ENCODE measurements at regions not wholly inside any gene's neighbourhood (a gene's known extent, or its start where the extent isn't known, plus 50 kb on each side); places are given as distances from the start of the nearest gene placed in this dataset.

DNA sequence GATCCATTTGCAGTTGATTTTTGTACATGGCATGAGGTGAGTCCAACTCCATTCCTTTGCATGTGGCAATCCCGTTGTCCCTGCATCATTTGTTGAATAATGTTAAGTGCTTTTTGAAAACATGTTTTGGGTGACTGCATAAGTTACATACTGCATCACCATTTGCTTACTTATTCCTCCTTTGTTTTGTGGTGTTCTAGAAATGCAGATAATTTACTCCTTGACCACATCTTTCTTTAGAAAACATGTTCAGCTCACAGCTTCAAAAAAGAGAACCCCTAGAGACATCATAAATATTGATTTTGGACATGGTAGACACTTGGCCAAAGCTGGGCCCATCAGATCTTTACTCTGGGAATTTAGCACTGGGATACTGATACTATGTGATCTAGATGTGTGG is 135.3 kb upstream of the DAZL start:
- Histone ChIP-seq H3K27ac (ENCODE audit: low read depth) (no peak overlapping the region), H3K4me2 (no peak overlapping the region), H3F3A (replicated peaks; ENCODE audit: low read depth) (no peaks in the 10 kb centered on the region), H3K4me3 (no peak overlapping the region), H3K36me3 (ENCODE audit: insufficient read depth) (0 out of 2 replicates have a peak, but pooled peaks cover 11% of the 10 kb centered on the region), H3K9me2 (ENCODE audit: insufficient read depth) (no peaks in the 10 kb centered on the region), H3K4me1 (ENCODE audit: insufficient read depth) (peaks cover 8% of the 10 kb centered on the region; the same call in 1 of the 2 replicates), H3K27me3 (ENCODE audit: insufficient read depth) (no peaks in the 10 kb centered on the region), H3K79me2 (replicated peaks; ENCODE audit: insufficient read depth) (no peaks in the 10 kb centered on the region), H2AFZ (no peak overlapping the region), H4K20me1 (replicated peaks; ENCODE audit: insufficient read depth) (no peaks in the 10 kb centered on the region)
- DNase-seq (ENCODE audit: low spot score) = no peak
- Mint-ChIP-seq H3K27ac (no peak overlapping the region), H3K27me3 (ENCODE audit: insufficient read depth, low read depth, poor library complexity) (peaks cover 2% of the 10 kb centered on the region), H3K9me3 (peaks cover 36% of the 10 kb centered on the region), H3K36me3 (ENCODE audit: low read depth) (peaks cover 36% of the 10 kb centered on the region), H3K4me3 (no peak overlapping the region), H3K4me1 (no peaks in the 10 kb centered on the region; the same call in 2 of the 3 replicates)
- no peak for TF ChIP-seq CREB1 (CRISPR knock-in tag; IDR thresholded peaks at IDR 0.05; ENCODE audit: low read depth)
- no peak for TF ChIP-seq ETS1 (IDR thresholded peaks at IDR 0.05)
- TF ChIP-seq EZH2phosphoT487 (IDR thresholded peaks at IDR 0.05; ENCODE audit: unreplicated experiment) = no peak
- ATAC-seq = no peak

GRCh38 chr3:16741103-16741758 is 136.0 kb upstream of the DAZL start:
- Histone ChIP-seq H4K20me1 (replicated peaks; ENCODE audit: insufficient read depth) (no peaks in the 10 kb centered on the region), H3K27ac (ENCODE audit: low read depth) (no peak overlapping the region), H3K4me1 (ENCODE audit: insufficient read depth) (peaks cover 8% of the 10 kb centered on the region; the same call in 1 of the 2 replicates), H2AFZ (no peak overlapping the region), H3K4me3 (no peak overlapping the region), H3K4me2 (no peak overlapping the region), H3F3A (replicated peaks; ENCODE audit: low read depth) (no peaks in the 10 kb centered on the region), H3K36me3 (ENCODE audit: insufficient read depth) (0 out of 2 replicates have a peak, but pooled peaks cover 11% of the 10 kb centered on the region), H3K27me3 (ENCODE audit: insufficient read depth) (no peaks in the 10 kb centered on the region), H3K9me2 (ENCODE audit: insufficient read depth) (no peaks in the 10 kb centered on the region), H3K79me2 (replicated peaks; ENCODE audit: insufficient read depth) (no peaks in the 10 kb centered on the region)
- no peak overlapping the region for H3K4me3 Mint-ChIP-seq
- H3K27ac Mint-ChIP-seq = no peak overlapping the region
- H3K27me3 Mint-ChIP-seq (ENCODE audit: insufficient read depth, low read depth, poor library complexity) = peaks cover 2% of the 10 kb centered on the region
- H3K9me3 Mint-ChIP-seq = peaks cover 37% of the 10 kb centered on the region
- no peak for DNase-seq (ENCODE audit: low spot score)
- peaks cover 38% of the 10 kb centered on the region for H3K36me3 Mint-ChIP-seq (ENCODE audit: low read depth)
- H3K4me1 Mint-ChIP-seq = no peaks in the 10 kb centered on the region; the same call in 2 of the 3 replicates
- no peak for ATAC-seq
- TF ChIP-seq, protein P1, sequence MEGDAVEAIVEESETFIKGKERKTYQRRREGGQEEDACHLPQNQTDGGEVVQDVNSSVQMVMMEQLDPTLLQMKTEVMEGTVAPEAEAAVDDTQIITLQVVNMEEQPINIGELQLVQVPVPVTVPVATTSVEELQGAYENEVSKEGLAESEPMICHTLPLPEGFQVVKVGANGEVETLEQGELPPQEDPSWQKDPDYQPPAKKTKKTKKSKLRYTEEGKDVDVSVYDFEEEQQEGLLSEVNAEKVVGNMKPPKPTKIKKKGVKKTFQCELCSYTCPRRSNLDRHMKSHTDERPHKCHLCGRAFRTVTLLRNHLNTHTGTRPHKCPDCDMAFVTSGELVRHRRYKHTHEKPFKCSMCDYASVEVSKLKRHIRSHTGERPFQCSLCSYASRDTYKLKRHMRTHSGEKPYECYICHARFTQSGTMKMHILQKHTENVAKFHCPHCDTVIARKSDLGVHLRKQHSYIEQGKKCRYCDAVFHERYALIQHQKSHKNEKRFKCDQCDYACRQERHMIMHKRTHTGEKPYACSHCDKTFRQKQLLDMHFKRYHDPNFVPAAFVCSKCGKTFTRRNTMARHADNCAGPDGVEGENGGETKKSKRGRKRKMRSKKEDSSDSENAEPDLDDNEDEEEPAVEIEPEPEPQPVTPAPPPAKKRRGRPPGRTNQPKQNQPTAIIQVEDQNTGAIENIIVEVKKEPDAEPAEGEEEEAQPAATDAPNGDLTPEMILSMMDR (conservative IDR thresholded peaks at IDR 0.05; ENCODE audit: low read depth in 2 of 2) = no peak
- TF ChIP-seq ZNF331 (CRISPR knock-in tag; IDR thresholded peaks at IDR 0.05; ENCODE audit: low read depth) (no peak), JUNB (IDR thresholded peaks at IDR 0.05; ENCODE audit: unreplicated experiment) (no peak), ZNF462 (CRISPR knock-in tag; IDR thresholded peaks at IDR 0.05) (no peak), CREB1 (CRISPR knock-in tag; IDR thresholded peaks at IDR 0.05; ENCODE audit: low read depth) (no peak), STAT1 (IDR thresholded peaks at IDR 0.05; ENCODE audit: unreplicated experiment) (no peak)

Measured in GM23338 (cell line).